ENCODE measurements at regions not wholly inside any gene's neighbourhood (a gene's known extent, or its start where the extent isn't known, plus 50 kb on each side); places are given as distances from the start of the nearest gene placed in this dataset.

- Mint-ChIP-seq H3K27me3 (ENCODE audit: insufficient read depth) (no peaks in the 10 kb centered on the region), H3K4me1 (no peaks in the 10 kb centered on the region), H3K9me3 (no peaks in the 10 kb centered on the region), H3K4me3 (no peak overlapping the region), H3K36me3 (ENCODE audit: low read depth) (no peaks in the 10 kb centered on the region), H3K27ac (no peak overlapping the region)
- DNase-seq, result no peak
- Histone ChIP-seq H3K4me1 (ENCODE audit: control insufficient read depth, insufficient read depth, low read length) (no peaks in the 10 kb centered on the region), H3K27me3 (ENCODE audit: control insufficient read depth, insufficient read depth, low read length, poor library complexity, severe bottlenecking) (no peaks in the 10 kb centered on the region), H3K9ac (ENCODE audit: extremely low read depth, low read length, poor library complexity, severe bottlenecking) (no peak overlapping the region), H3K27ac (ENCODE audit: low read depth, low read length) (no peak overlapping the region), H3K9me3 (ENCODE audit: control insufficient read depth, low read length) (no peaks in the 10 kb centered on the region), H3K4me3 (ENCODE audit: low read length) (no peak overlapping the region), H3K36me3 (ENCODE audit: control insufficient read depth, insufficient read depth, low read length) (no peaks in the 10 kb centered on the region)
- WGBS, 2 experiments (ENCODE audit: insufficient coverage in 1 of 2, insufficient read length in 1 of 2), result 90% methylated on average over 1 of the region's 1 CpG; no CpG with 5 or more reads in 1 of the 2 experiments
- no peak for TF ChIP-seq CTCF (conservative IDR thresholded peaks at IDR 0.05)
Observed at GRCh38 chr13:57302604-57303003, 135.6 kb downstream of the PRR20E start.

GRCh38 chr13:57311009-57311586, 144.1 kb downstream of the PRR20E start:
- 43 to 56% methylated on average over 4 to 14 of the region's 15 CpGs for WGBS, 2 experiments (ENCODE audit: insufficient coverage in 1 of 2, insufficient read length in 1 of 2)
- peak overlapping the region; percentile 51 for H3K4me3 Mint-ChIP-seq
- no peak overlapping the region for H3K27ac Mint-ChIP-seq
- Histone ChIP-seq H3K4me3 (ENCODE audit: low read length) (no peak overlapping the region), H3K4me1 (ENCODE audit: control insufficient read depth, insufficient read depth, low read length) (peaks cover 5% of the 10 kb centered on the region), H3K36me3 (ENCODE audit: control insufficient read depth, insufficient read depth, low read length) (no peaks in the 10 kb centered on the region), H3K9me3 (ENCODE audit: control insufficient read depth, low read length) (no peaks in the 10 kb centered on the region), H3K9ac (ENCODE audit: extremely low read depth, low read length, poor library complexity, severe bottlenecking) (no peak overlapping the region), H3K27me3 (ENCODE audit: control insufficient read depth, insufficient read depth, low read length, poor library complexity, severe bottlenecking) (no peaks in the 10 kb centered on the region), H3K27ac (ENCODE audit: low read depth, low read length) (no peak overlapping the region)
- no peaks in the 10 kb centered on the region for H3K36me3 Mint-ChIP-seq (ENCODE audit: low read depth)
- H3K4me1 Mint-ChIP-seq, result peaks cover 7% of the 10 kb centered on the region
- peak; percentile 77 for DNase-seq
- no peak for TF ChIP-seq CTCF (conservative IDR thresholded peaks at IDR 0.05)
- H3K9me3 Mint-ChIP-seq, result no peaks in the 10 kb centered on the region
- peaks cover 4% of the 10 kb centered on the region for H3K27me3 Mint-ChIP-seq (ENCODE audit: insufficient read depth)

GRCh38 chr13:57314897-57315520, 148.0 kb downstream of the PRR20E start:
- WGBS, 2 experiments (ENCODE audit: insufficient coverage in 1 of 2, insufficient read length in 1 of 2), result 94 to 98% methylated on average over 5 to 6 of the region's 6 CpGs
- Histone ChIP-seq H3K27me3 (ENCODE audit: control insufficient read depth, insufficient read depth, low read length, poor library complexity, severe bottlenecking) (no peaks in the 10 kb centered on the region), H3K9ac (ENCODE audit: extremely low read depth, low read length, poor library complexity, severe bottlenecking) (no peak overlapping the region), H3K9me3 (ENCODE audit: control insufficient read depth, low read length) (no peaks in the 10 kb centered on the region), H3K4me3 (ENCODE audit: low read length) (no peak overlapping the region), H3K36me3 (ENCODE audit: control insufficient read depth, insufficient read depth, low read length) (no peaks in the 10 kb centered on the region), H3K4me1 (ENCODE audit: control insufficient read depth, insufficient read depth, low read length) (peaks cover 5% of the 10 kb centered on the region), H3K27ac (ENCODE audit: low read depth, low read length) (no peak overlapping the region)
- peaks cover 7% of the 10 kb centered on the region for H3K4me1 Mint-ChIP-seq
- H3K36me3 Mint-ChIP-seq (ENCODE audit: low read depth), result no peaks in the 10 kb centered on the region
- no peaks in the 10 kb centered on the region for H3K9me3 Mint-ChIP-seq
- no peak overlapping the region for H3K4me3 Mint-ChIP-seq
- TF ChIP-seq CTCF (conservative IDR thresholded peaks at IDR 0.05), result no peak
- no peak overlapping the region for H3K27ac Mint-ChIP-seq
- no peak for DNase-seq
- peaks cover 4% of the 10 kb centered on the region for H3K27me3 Mint-ChIP-seq (ENCODE audit: insufficient read depth)

All from endodermal cell (in vitro differentiated cells).